Lung (tissue), 11 donors: ENCODE measurements at regions not wholly inside any gene's neighbourhood (a gene's known extent, or its start where the extent isn't known, plus 50 kb on each side); places are given as distances from the start of the nearest gene placed in this dataset.
"Not testable (repeated sequence)": the region's sequence is repeated elsewhere in the genome, so short reads cannot be mapped to it uniquely, and the experiment has no call there.

Experiments
- ATAC-seq: fragments of 200-7000 bp; cut with Tn5 transposase; one replicate; pipeline ENCODE4 v1.9.1; 2020; ENCODE audit warnings: moderate number of reproducible peaks; ENCODE audit not compliant: insufficient read depth, low FRiP score
- DNase-seq, 3 donors: peaks; one replicate each; pipeline ENCODE4 v3.0.0-alpha.2; 2013 to 2017
- H3K27ac ChIP-seq, 2 donors: one replicate each; pipeline ENCODE4 v1.5.1; 2013; ENCODE audit warnings: mild to moderate bottlenecking in 2 of 2, moderate library complexity in 2 of 2, control low read depth in 1 of 2, inconsistent platforms in 1 of 2, low read depth in 1 of 2, low read length in 1 of 2
- H3K27me3 ChIP-seq, 3 donors: one replicate each; pipeline ENCODE4 v1.5.1; 2013; ENCODE audit warnings: low read length in 2 of 3; ENCODE audit not compliant: control insufficient read depth in 3 of 3, insufficient read depth in 3 of 3
- H3K36me3 ChIP-seq, 4 donors: one replicate each; pipeline ENCODE4 v1.5.1; 2013; ENCODE audit warnings: low read length in 4 of 4, mild to moderate bottlenecking in 1 of 4, moderate library complexity in 1 of 4; ENCODE audit not compliant: control insufficient read depth in 4 of 4, insufficient read depth in 4 of 4
- H3K4me1 ChIP-seq, 5 donors: one replicate each; pipeline ENCODE4 v1.5.1; 2013; ENCODE audit warnings: low read length in 5 of 5, mild to moderate bottlenecking in 2 of 5, moderate library complexity in 1 of 5; ENCODE audit not compliant: control insufficient read depth in 5 of 5, insufficient read depth in 5 of 5
- H3K4me3 ChIP-seq: one replicate; pipeline ENCODE4 v1.5.1; 2013; ENCODE audit warnings: mild to moderate bottlenecking, control low read depth, moderate library complexity
- H3K9ac ChIP-seq, 2 donors: one replicate each; pipeline ENCODE4 v1.5.1; 2013; ENCODE audit warnings: low read length in 2 of 2, control low read depth in 1 of 2; ENCODE audit not compliant: insufficient read depth in 1 of 2
- H3K9me3 ChIP-seq, 4 donors: one replicate each; pipeline ENCODE4 v1.5.1; 2013; ENCODE audit warnings: low read length in 3 of 4, mild to moderate bottlenecking in 1 of 4, moderate library complexity in 1 of 4; ENCODE audit not compliant: control insufficient read depth in 4 of 4, insufficient read depth in 3 of 4
- WGBS, 2 donors: extraction: QIAGEN DNeasy Blood & Tissue Kit; methylation state at CpG; one replicate each; pipeline ENCODE4 v1.1.7; 2013; 5-methylcytosine and 5-hydroxymethylcytosine counted together
- TF ChIP-seq, protein P1 (sequence below): IDR thresholded peaks from 2 replicates; pipeline ENCODE4 v1.5.1; 2012; ENCODE audit warnings: mild to moderate bottlenecking; ENCODE audit errors: control extremely low read depth, extremely low read depth
- donor health status: control.
- donor health status: control.
- donor health status: Bipolar disorder and iron deficiency.
- donor health status: healthy.
- donor health status: DM: yes; HTN: yes; CAD: no.

DNA sequence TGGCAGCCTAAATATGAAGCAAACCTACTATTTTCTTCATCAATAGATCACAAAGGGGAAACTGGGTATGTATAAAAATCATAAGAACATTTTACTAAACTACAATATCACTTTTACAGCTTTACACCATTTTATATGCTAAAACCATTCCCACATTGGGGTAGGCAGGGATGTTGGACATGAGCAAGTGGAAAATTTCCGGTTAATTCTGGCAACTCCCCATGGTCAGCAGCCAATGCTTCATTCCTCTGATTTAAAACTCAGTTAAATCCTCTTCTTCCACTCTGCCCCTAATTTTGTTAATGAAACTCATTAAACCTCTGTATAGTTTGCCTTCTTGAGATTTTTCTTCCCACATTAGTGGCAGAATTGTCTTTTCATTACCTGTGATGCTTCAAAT, 552.5 kb upstream of the NECTIN3 start:
- ATAC-seq = no peak
- H3K4me3 ChIP-seq = no peak overlapping the region
- TF ChIP-seq, protein P1, sequence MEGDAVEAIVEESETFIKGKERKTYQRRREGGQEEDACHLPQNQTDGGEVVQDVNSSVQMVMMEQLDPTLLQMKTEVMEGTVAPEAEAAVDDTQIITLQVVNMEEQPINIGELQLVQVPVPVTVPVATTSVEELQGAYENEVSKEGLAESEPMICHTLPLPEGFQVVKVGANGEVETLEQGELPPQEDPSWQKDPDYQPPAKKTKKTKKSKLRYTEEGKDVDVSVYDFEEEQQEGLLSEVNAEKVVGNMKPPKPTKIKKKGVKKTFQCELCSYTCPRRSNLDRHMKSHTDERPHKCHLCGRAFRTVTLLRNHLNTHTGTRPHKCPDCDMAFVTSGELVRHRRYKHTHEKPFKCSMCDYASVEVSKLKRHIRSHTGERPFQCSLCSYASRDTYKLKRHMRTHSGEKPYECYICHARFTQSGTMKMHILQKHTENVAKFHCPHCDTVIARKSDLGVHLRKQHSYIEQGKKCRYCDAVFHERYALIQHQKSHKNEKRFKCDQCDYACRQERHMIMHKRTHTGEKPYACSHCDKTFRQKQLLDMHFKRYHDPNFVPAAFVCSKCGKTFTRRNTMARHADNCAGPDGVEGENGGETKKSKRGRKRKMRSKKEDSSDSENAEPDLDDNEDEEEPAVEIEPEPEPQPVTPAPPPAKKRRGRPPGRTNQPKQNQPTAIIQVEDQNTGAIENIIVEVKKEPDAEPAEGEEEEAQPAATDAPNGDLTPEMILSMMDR = no peak
- no peak for DNase-seq
- no peak overlapping the region for H3K9ac ChIP-seq
- H3K4me1 ChIP-seq = no peaks in the 10 kb centered on the region
- no peaks in the 10 kb centered on the region for H3K36me3 ChIP-seq
- H3K27me3 ChIP-seq = no peaks in the 10 kb centered on the region
- no peak overlapping the region for H3K27ac ChIP-seq
- peaks cover 0 to 2% (median 0%) of the 10 kb centered on the region in 4 donors for H3K9me3 ChIP-seq
- 74 to 80% methylated on average over 1 of the region's 1 CpG for WGBS, 2 donors

DNA sequence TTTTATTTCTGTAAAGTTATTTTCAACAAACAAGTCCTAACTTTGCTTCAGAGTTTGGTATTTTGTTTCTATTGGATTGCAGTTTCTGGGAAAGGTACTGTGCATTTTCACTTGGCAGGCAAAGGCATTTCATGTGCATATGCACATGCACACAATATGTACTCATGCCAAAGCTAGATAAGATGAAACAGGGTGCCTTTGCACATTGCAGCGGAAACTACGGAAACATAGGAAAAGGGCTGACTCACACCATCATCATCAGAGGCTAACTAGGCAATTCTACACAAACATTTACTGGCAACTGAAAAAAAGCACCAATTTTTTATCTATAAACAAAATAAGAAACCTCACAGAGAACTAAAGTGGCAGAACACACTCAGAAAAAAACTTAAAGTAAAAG, 550.6 kb upstream of the NECTIN3 start:
- H3K9ac ChIP-seq = no peak overlapping the region
- TF ChIP-seq, protein P1 = no peak
- no peaks in the 10 kb centered on the region for H3K27me3 ChIP-seq
- no peak overlapping the region for H3K4me3 ChIP-seq
- peaks cover 0 to 4% (median 0%) of the 10 kb centered on the region in 4 donors for H3K9me3 ChIP-seq
- 82 to 85% methylated on average over 2 of the region's 2 CpGs for WGBS, 2 donors
- H3K27ac ChIP-seq = no peak overlapping the region
- DNase-seq (peak in 2 of 3 donors; percentile 39 to 68), ATAC-seq (no peak)
- no peaks in the 10 kb centered on the region for H3K36me3 ChIP-seq
- no peaks in the 10 kb centered on the region for H3K4me1 ChIP-seq

- ATAC-seq, H3K9me3 ChIP-seq, DNase-seq, H3K27ac ChIP-seq, H3K4me1 ChIP-seq, H3K4me3 ChIP-seq, H3K27me3 ChIP-seq, H3K9ac ChIP-seq, H3K36me3 ChIP-seq: not testable (repeated sequence)
- 78 to 87% methylated on average over 6 of the region's 6 CpGs for WGBS, 2 donors
Observed at GRCh38 chr3:110525558-110526064, 546.0 kb upstream of the NECTIN3 start.

DNA sequence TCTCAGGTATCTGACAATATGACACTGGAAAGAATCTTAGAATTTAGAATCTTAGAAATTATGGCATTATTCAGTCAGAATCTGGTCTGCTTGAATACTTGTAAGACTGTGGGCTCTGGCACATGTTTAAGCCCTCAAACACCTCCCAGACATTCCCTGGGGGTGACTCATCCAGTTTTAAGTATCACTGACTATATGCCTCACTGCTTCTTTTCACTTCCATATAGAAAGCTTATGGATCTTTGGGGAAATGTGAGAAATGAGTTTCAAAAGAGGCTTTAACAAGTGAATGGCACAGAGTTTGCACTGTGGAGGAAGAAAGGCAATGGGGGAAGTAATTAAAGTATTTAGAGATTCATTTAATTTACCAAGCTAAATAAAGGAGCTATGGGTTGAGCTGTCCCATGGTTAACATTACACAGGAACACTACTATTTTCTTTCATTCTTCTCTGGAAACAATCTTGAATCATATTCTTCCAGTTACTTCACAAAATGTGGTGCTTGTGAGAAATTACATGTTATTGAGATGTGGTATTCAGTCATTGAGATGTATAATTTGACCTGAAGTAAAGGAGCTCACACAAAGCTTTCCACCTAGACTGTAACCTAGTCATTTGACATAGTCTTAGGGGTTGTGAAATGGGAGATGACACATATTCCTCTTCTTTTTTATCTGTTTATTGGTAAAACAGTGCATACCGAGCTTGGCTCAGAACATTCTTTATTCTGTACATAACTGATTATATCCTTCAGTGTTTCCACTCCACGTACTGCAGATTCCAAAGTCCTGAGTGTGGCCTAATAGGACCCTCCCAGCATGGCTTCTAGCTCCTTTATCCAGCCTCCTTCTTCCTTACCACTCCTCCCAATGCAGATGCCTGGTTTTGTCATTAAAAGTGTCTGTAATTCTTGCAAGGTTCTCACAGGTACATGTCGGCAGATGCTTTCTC, 544.6 kb upstream of the NECTIN3 start:
- H3K9ac ChIP-seq = no peak overlapping the region
- TF ChIP-seq, protein P1 = no peak
- DNase-seq (no peak), ATAC-seq (peak; percentile 67)
- no peaks in the 10 kb centered on the region for H3K4me1 ChIP-seq
- peaks cover 0 to 4% (median 0%) of the 10 kb centered on the region in 4 donors for H3K9me3 ChIP-seq
- WGBS, 2 donors = 53 to 72% methylated on average over 3 of the region's 3 CpGs
- no peaks in the 10 kb centered on the region for H3K27me3 ChIP-seq
- no peaks in the 10 kb centered on the region for H3K36me3 ChIP-seq
- no peak overlapping the region for H3K4me3 ChIP-seq
- H3K27ac ChIP-seq = no peak overlapping the region
